SKM-1 (cell line): ENCODE measurements at regions not wholly inside any gene's neighbourhood (a gene's known extent, or its start where the extent isn't known, plus 50 kb on each side); places are given as distances from the start of the nearest gene placed in this dataset.

Experiments used
- DNase-seq: peaks from one replicate; lab custom pipeline; 2025; ENCODE audit not compliant: unreplicated experiment; lab: John Stamatoyannopoulos, UW

GRCh38 chr19:28494461-28494860 lies 718.5 kb downstream of the UQCRFS1 start:
- no peak for DNase-seq

GRCh38 chr19:28493884-28494283 lies 719.1 kb downstream of the UQCRFS1 start:
- DNase-seq, result no peak

- no peak for DNase-seq
Observed at GRCh38 chr19:28492621-28493020, 720.3 kb downstream of the UQCRFS1 start.

- no peak for DNase-seq
Observed at GRCh38 chr19:28492201-28492600, 720.8 kb downstream of the UQCRFS1 start.

GRCh38 chr19:28489776-28490175 lies 723.2 kb downstream of the UQCRFS1 start:
- no peak for DNase-seq

GRCh38 chr19:28489126-28489660 lies 723.8 kb downstream of the UQCRFS1 start:
- DNase-seq, result no peak

GRCh38 chr19:28487999-28488398 lies 725.0 kb downstream of the UQCRFS1 start:
- no peak for DNase-seq

- DNase-seq, result no peak
Observed at GRCh38 chr19:28486926-28487325, 726.0 kb downstream of the UQCRFS1 start.

GRCh38 chr19:28486473-28486872 lies 726.5 kb downstream of the UQCRFS1 start:
- DNase-seq, result no peak

- peak; percentile 27 for DNase-seq
Observed at GRCh38 chr19:28485292-28485691, 727.7 kb downstream of the UQCRFS1 start.

GRCh38 chr19:28483197-28483596 lies 729.8 kb downstream of the UQCRFS1 start:
- DNase-seq, result no peak

GRCh38 chr19:28482221-28482620 lies 730.7 kb downstream of the UQCRFS1 start:
- no peak for DNase-seq

GRCh38 chr19:28481674-28482073 lies 731.3 kb downstream of the UQCRFS1 start:
- DNase-seq, result no peak

- no peak for DNase-seq
Observed at GRCh38 chr19:28475525-28475924, 737.4 kb downstream of the UQCRFS1 start.

GRCh38 chr19:28472843-28473242 lies 740.1 kb downstream of the UQCRFS1 start:
- DNase-seq, result no peak

GRCh38 chr19:28471731-28472510 lies 741.0 kb downstream of the UQCRFS1 start:
- DNase-seq, result no peak

- DNase-seq, result no peak
Observed at GRCh38 chr19:28469544-28469943, 743.4 kb downstream of the UQCRFS1 start.

- DNase-seq, result no peak
Observed at GRCh38 chr19:28468701-28469459, 744.1 kb downstream of the UQCRFS1 start.

- DNase-seq, result no peak
Observed at GRCh38 chr19:28466107-28467045, 746.6 kb downstream of the UQCRFS1 start.

- no peak for DNase-seq
Observed at GRCh38 chr19:28465371-28466086, 747.4 kb downstream of the UQCRFS1 start.
